GM12873 (cell line): ENCODE measurements at regions not wholly inside any gene's neighbourhood (a gene's known extent, or its start where the extent isn't known, plus 50 kb on each side); places are given as distances from the start of the nearest gene placed in this dataset.

Source experiments
- CTCF ChIP-seq: IDR thresholded peaks from 2 replicates; pipeline ENCODE4 v1.5.1; 2012; ENCODE audit warnings: low read depth, mild to moderate bottlenecking, moderate library complexity, low read length, control low read depth; ENCODE audit not compliant: insufficient read depth; ENCODE audit errors: missing control alignments

- TF ChIP-seq CTCF = no peak
Observed at GRCh38 chr12:93137656-93138612, 208.8 kb upstream of the EEA1 start.

GRCh38 chr12:93139028-93139665, 210.1 kb upstream of the EEA1 start:
- no peak for TF ChIP-seq CTCF

GRCh38 chr12:93140325-93140724, 211.2 kb upstream of the EEA1 start:
- TF ChIP-seq CTCF = no peak

- TF ChIP-seq CTCF = no peak
Observed at GRCh38 chr12:93140801-93141200, 211.7 kb upstream of the EEA1 start.

GRCh38 chr12:93142881-93143280, 213.8 kb upstream of the EEA1 start:
- no peak for TF ChIP-seq CTCF

- no peak for TF ChIP-seq CTCF
Observed at GRCh38 chr12:93144109-93144508, 215.0 kb upstream of the EEA1 start.

GRCh38 chr12:93145086-93145485, 216.0 kb upstream of the EEA1 start:
- no peak for TF ChIP-seq CTCF
